PC-3 (cell line): ENCODE measurements at regions not wholly inside any gene's neighbourhood (a gene's known extent, or its start where the extent isn't known, plus 50 kb on each side); places are given as distances from the start of the nearest gene placed in this dataset.

ENCODE experiments used
- CTCF ChIP-seq: fragments of 300-600 bp; sonication (generic); conservative IDR thresholded peaks from 2 replicates; pipeline ENCODE4 v1.5.1; 2017; ENCODE audit warnings: antibody characterized with exemption, low read depth, mild to moderate bottlenecking, low read length
- EZH2 ChIP-seq: fragments of 300-600 bp; sonication (generic); IDR thresholded peaks from one replicate; pipeline ENCODE4 v1.6.1; 2017; ENCODE audit warnings: antibody characterized with exemption, mild to moderate bottlenecking, low read length; ENCODE audit not compliant: unreplicated experiment
- EZH2phosphoT487 ChIP-seq: fragments of 300-600 bp; sonication (generic); IDR thresholded peaks from 2 replicates; pipeline ENCODE4 v1.6.1; 2018; ENCODE audit warnings: mild to moderate bottlenecking, antibody characterized with exemption, low read length, borderline replicate concordance

- TF ChIP-seq CTCF (no peak), EZH2 (no peak), EZH2phosphoT487 (no peak)
These were observed 261.0 kb downstream of the NSG2 start for GRCh38 chr5:174306345-174307030.
